ENCODE measurements at regions not wholly inside any gene's neighbourhood (a gene's known extent, or its start where the extent isn't known, plus 50 kb on each side); places are given as distances from the start of the nearest gene placed in this dataset.

DNA sequence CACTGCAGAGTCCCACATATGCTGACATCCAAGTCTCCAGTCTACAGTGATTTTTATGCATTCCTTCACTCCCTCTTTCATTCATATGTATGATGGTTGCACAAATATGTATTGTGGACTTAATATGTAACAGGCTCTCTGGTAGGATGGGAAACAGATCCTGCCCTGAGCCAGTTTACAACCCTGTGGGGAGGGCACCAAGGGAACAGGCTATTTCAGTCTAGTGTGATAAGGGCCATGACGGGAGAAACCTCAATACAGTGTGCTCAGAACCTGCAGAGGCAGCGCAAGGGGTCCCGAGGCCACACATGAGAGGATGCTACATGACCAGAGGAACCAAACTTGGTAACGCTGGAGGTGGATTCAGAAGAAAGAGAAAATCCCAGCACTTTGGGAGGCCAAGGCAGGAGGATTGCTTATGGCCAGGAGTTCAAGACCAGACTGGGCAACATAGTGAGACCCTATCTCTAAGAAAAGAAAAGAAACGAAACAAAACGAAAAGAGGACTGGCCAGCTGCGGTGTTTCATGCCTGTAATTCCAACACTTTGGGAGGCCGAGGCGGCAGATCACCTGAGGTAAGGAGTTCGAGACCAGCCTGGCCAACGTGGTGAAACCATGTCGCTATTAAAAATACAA is 249.8 kb upstream of the JARID2 start:
- intact Hi-C loops (cut with micrococcal nuclease; ENCODE audit: unreplicated experiment): no loop called here
- Mint-ChIP-seq H3K27ac (ENCODE audit: unreplicated experiment) (no peak overlapping the region), H3K4me1 (ENCODE audit: low read depth, unreplicated experiment) (no peaks in the 10 kb centered on the region), H3K9me3 (ENCODE audit: low read depth, unreplicated experiment) (no peaks in the 10 kb centered on the region), H3K36me3 (ENCODE audit: insufficient read depth, unreplicated experiment) (no peaks in the 10 kb centered on the region), H3K4me3 (ENCODE audit: low read depth, unreplicated experiment) (no peak overlapping the region), H3K27me3 (ENCODE audit: unreplicated experiment) (no peaks in the 10 kb centered on the region)
- DNase-seq: no peak
- CTCF ChIA-PET: no interaction called here
- TF ChIP-seq CTCF (IDR thresholded peaks at IDR 0.05; ENCODE audit: unreplicated experiment): no peak
- no TSS peak for BruUV-seq (replicated peaks)

DNA sequence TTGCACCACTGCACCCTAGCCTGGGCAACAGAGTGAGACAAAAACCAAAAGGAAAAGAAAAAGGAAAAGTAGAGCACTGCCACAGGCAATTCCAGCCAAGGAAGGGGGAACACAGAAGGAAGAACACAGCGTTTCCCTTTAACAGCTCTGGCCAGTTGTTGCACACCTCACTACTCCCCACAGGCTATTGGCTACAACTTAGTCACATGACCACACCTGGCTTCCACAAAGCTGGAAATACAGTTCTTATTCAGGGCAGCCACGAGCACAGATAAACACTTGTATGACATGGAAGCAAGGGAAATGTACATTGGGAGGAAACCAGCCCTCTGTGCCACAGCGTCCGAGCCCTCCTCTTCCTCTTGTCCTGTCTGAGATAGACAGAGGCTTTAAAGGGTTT is 249.0 kb upstream of the JARID2 start:
- CTCF ChIA-PET: no interaction called here
- no peaks in the 10 kb centered on the region for H3K27me3 Mint-ChIP-seq (ENCODE audit: unreplicated experiment)
- no TSS peak for BruUV-seq (replicated peaks)
- no peak overlapping the region for H3K4me3 Mint-ChIP-seq (ENCODE audit: low read depth, unreplicated experiment)
- peak; percentile 4 for DNase-seq
- intact Hi-C loops (cut with micrococcal nuclease; ENCODE audit: unreplicated experiment): no loop called here
- H3K4me1 Mint-ChIP-seq (ENCODE audit: low read depth, unreplicated experiment): no peaks in the 10 kb centered on the region
- H3K9me3 Mint-ChIP-seq (ENCODE audit: low read depth, unreplicated experiment): no peaks in the 10 kb centered on the region
- TF ChIP-seq CTCF (IDR thresholded peaks at IDR 0.05; ENCODE audit: unreplicated experiment): no peak
- no peaks in the 10 kb centered on the region for H3K36me3 Mint-ChIP-seq (ENCODE audit: insufficient read depth, unreplicated experiment)
- H3K27ac Mint-ChIP-seq (ENCODE audit: unreplicated experiment): no peak overlapping the region

DNA sequence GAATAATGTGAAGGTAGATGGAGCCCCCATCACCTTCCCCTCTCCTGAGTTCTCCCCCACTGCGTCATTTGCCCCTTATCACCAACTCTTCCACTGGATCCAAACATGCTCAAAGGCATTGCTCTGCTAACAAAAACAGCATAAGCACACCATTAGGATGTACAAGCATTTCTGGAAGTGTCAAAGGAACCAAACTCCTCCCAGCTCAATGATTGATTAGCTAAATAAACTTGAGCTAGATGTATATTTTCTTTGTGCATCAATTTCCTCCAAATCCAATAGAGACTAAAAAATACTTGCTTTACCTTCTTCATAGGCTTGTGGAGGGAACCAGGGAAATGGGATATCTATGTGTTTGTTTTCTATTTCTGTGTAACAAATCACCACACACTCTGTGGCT is 248.4 kb upstream of the JARID2 start:
- no TSS peak for BruUV-seq (replicated peaks)
- CTCF ChIA-PET: no interaction called here
- Mint-ChIP-seq H3K27ac (ENCODE audit: unreplicated experiment) (no peak overlapping the region), H3K27me3 (ENCODE audit: unreplicated experiment) (no peaks in the 10 kb centered on the region), H3K4me3 (ENCODE audit: low read depth, unreplicated experiment) (no peak overlapping the region), H3K9me3 (ENCODE audit: low read depth, unreplicated experiment) (no peaks in the 10 kb centered on the region), H3K36me3 (ENCODE audit: insufficient read depth, unreplicated experiment) (no peaks in the 10 kb centered on the region), H3K4me1 (ENCODE audit: low read depth, unreplicated experiment) (no peaks in the 10 kb centered on the region)
- no peak for TF ChIP-seq CTCF (IDR thresholded peaks at IDR 0.05; ENCODE audit: unreplicated experiment)
- intact Hi-C loops (cut with micrococcal nuclease; ENCODE audit: unreplicated experiment): no loop called here
- DNase-seq: no peak

DNA sequence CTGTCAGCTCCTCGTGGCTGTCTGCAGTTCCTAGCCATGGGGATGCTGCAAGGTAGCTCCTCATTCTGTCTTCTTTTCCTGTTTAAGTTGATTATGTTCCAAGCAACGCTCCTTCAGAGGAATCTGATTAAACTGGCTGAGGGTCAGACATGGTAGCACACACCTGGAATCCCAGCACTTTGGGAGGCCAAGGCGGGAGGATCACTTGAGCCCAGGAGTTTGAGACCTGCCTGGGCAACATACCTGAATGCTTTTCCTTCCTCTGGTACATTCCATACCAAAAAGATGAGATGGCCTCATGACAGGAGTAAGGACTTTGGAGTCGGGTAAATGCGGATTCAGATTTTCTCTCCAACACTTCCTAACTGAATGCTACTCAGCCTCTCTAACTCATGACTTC is 246.8 kb upstream of the JARID2 start:
- no peaks in the 10 kb centered on the region for H3K27me3 Mint-ChIP-seq (ENCODE audit: unreplicated experiment)
- BruUV-seq (replicated peaks): no TSS peak
- H3K4me1 Mint-ChIP-seq (ENCODE audit: low read depth, unreplicated experiment): no peaks in the 10 kb centered on the region
- TF ChIP-seq CTCF (IDR thresholded peaks at IDR 0.05; ENCODE audit: unreplicated experiment): no peak
- CTCF ChIA-PET: no interaction called here
- H3K9me3 Mint-ChIP-seq (ENCODE audit: low read depth, unreplicated experiment): no peaks in the 10 kb centered on the region
- H3K36me3 Mint-ChIP-seq (ENCODE audit: insufficient read depth, unreplicated experiment): no peaks in the 10 kb centered on the region
- H3K4me3 Mint-ChIP-seq (ENCODE audit: low read depth, unreplicated experiment): no peak overlapping the region
- DNase-seq: no peak
- intact Hi-C loops (cut with micrococcal nuclease; ENCODE audit: unreplicated experiment): no loop called here
- no peak overlapping the region for H3K27ac Mint-ChIP-seq (ENCODE audit: unreplicated experiment)
